K562 (cell line): ENCODE measurements at regions not wholly inside any gene's neighbourhood (a gene's known extent, or its start where the extent isn't known, plus 50 kb on each side); places are given as distances from the start of the nearest gene placed in this dataset.

Experiments used
- ATAC-seq: fragments of 200-7000 bp; cut with Tn5 transposase; 3 replicates; pipeline ENCODE4 v1.9.1; 2020; ENCODE audit warnings: moderate library complexity
- BruUV-seq: library from RNA; stranded (reverse); fragments of 400-500 nt; replicated peaks from 2 replicates; lab custom pipeline; 2021; lab: Mats Ljungman, UMichigan
- CTCF ChIA-PET: fragments of 300-600 bp; formaldehyde crosslinking; extraction: SDS; loops from one replicate; lab custom pipeline; 2021; ENCODE audit warnings: low intra/inter-chr PET ratio; lab: Yijun Ruan, JAX
- POLR2A ChIA-PET: fragments of 300-600, 350-650 bp; sonication (Branson Sonifier 250); formaldehyde crosslinking; extraction: SDS; loops from one replicate; lab custom pipeline; 2021; ENCODE audit warnings: antibody characterized with exemption, inconsistent platforms; lab: Yijun Ruan, JAX
- DNase-seq, 4 experiments: peaks; one replicate each; pipeline versions ENCODE4 v3.0.0 to v3.0.0-alpha.2; 2011 to 2018; ENCODE audit warnings: low spot score in 3 of 4, mixed read lengths in 3 of 4; ENCODE audit errors: extremely low read depth in 1 of 4
- FAIRE-seq: peaks from 2 replicates; lab custom pipeline; 2011; peaks lifted over from hg19 to GRCh38; lab: Jason Lieb, UNC
- H2AFZ ChIP-seq: 2 replicates; pipeline ENCODE4 v1.6.0; 2011; ENCODE audit warnings: low read depth, low read length, control low read depth, inconsistent platforms
- H3K27ac ChIP-seq: fragments of 200-600 bp; 3 replicates; pipeline ENCODE4 v1.8.0; 2011; ENCODE audit warnings: low read depth, mild to moderate bottlenecking, control low read depth, inconsistent platforms, low read length, moderate library complexity, mixed read lengths; ENCODE audit errors: extremely low read depth
- H3K27me3 ChIP-seq, 2 experiments: fragments of 300-600 bp in 1 of 2; 2 replicates in 1 of 2; 3 replicates in 1 of 2; pipeline versions ENCODE4 v1.6.0 to v1.8.0; 2011; ENCODE audit warnings: inconsistent platforms in 2 of 2, low read length in 2 of 2, mild to moderate bottlenecking in 1 of 2, mixed read lengths in 1 of 2, moderate library complexity in 1 of 2; ENCODE audit not compliant: control insufficient read depth in 2 of 2, insufficient read depth in 2 of 2
- H3K36me3 ChIP-seq: fragments of 300-600 bp; 3 replicates; pipeline ENCODE4 v1.8.0; 2011; ENCODE audit warnings: mild to moderate bottlenecking, low read length, inconsistent platforms; ENCODE audit not compliant: control insufficient read depth, insufficient read depth
- H3K4me1 ChIP-seq, 2 experiments: fragments of 200-600 bp in 1 of 2; replicated peaks in 1 of 2; 2 replicates in 1 of 2; 3 replicates in 1 of 2; pipeline versions ENCODE4 v1.5.1 to v1.8.0; 2011; ENCODE audit warnings: inconsistent platforms in 2 of 2, low read length in 2 of 2, mild to moderate bottlenecking in 1 of 2, mixed read lengths in 1 of 2, moderate library complexity in 1 of 2; ENCODE audit not compliant: control insufficient read depth in 2 of 2, insufficient read depth in 2 of 2
- H3K4me2 ChIP-seq: 2 replicates; pipeline ENCODE4 v1.6.1; 2011; ENCODE audit warnings: low read length, control low read depth, inconsistent platforms, mixed read lengths; ENCODE audit not compliant: insufficient read depth
- H3K4me3 ChIP-seq: fragments of 200-600 bp; sonication (generic), shearing (Covaris generic); 2 replicates; pipeline ENCODE4 v1.5.1; 2016; ENCODE audit warnings: control low read depth, inconsistent platforms
- H3K79me2 ChIP-seq: fragments of 200-600 bp; 3 replicates; pipeline ENCODE4 v1.8.0; 2011; ENCODE audit warnings: low read length, inconsistent platforms; ENCODE audit not compliant: control insufficient read depth, insufficient read depth
- H3K9ac ChIP-seq, 2 experiments: 2 replicates each; pipeline versions ENCODE4 v1.6.0 to v1.6.1; 2011; ENCODE audit warnings: low read depth in 2 of 2, low read length in 2 of 2, control low read depth in 1 of 2, inconsistent platforms in 1 of 2, mild to moderate bottlenecking in 1 of 2, mixed read lengths in 1 of 2; ENCODE audit not compliant: insufficient read depth in 1 of 2
- H3K9me1 ChIP-seq: one replicate; pipeline ENCODE4 v1.6.0; 2011; ENCODE audit warnings: inconsistent platforms, mild to moderate bottlenecking, low read length, moderate library complexity; ENCODE audit not compliant: control insufficient read depth, insufficient read depth
- H3K9me3 ChIP-seq: replicated peaks from 2 replicates; pipeline ENCODE4 v1.5.1; 2011; ENCODE audit warnings: low read depth, low read length, inconsistent platforms; ENCODE audit not compliant: control insufficient read depth, insufficient read depth
- H4K20me1 ChIP-seq: replicated peaks from 2 replicates; pipeline ENCODE4 v1.6.1; 2011; ENCODE audit warnings: low read length, inconsistent platforms, mixed read lengths; ENCODE audit not compliant: control insufficient read depth, insufficient read depth
- BCLAF1 ChIP-seq, 2 experiments: fragments of 450-650 bp in 1 of 2; IDR thresholded peaks; 2 replicates each; pipeline ENCODE4 v1.6.1; 2011 to 2017; ENCODE audit warnings: low read depth in 2 of 2, antibody characterized with exemption in 1 of 2, borderline replicate concordance in 1 of 2, low read length in 1 of 2, mild to moderate bottlenecking in 1 of 2, mixed read lengths in 1 of 2; ENCODE audit not compliant: control insufficient read depth in 1 of 2
- DLX4 ChIP-seq: fragments of 250-450 bp; sonication (Bioruptor Pico); IDR thresholded peaks from 2 replicates; pipeline ENCODE4 v1.6.1; 2021; ENCODE audit warnings: mild to moderate bottlenecking
- ELF2 ChIP-seq: fragments of 250-450 bp; sonication (Bioruptor Pico); IDR thresholded peaks from 2 replicates; pipeline ENCODE4 v1.5.0; 2021; ENCODE audit warnings: mild to moderate bottlenecking
- WGBS: fragments of 100-300 bp; shearing (Covaris generic); methylation state at CpG from one replicate; pipeline ENCODE4 v1.1.6; 2016; ENCODE audit warnings: low coverage, mixed read lengths; ENCODE audit not compliant: insufficient coverage; ENCODE audit errors: missing lambda C conversion rate; 5-methylcytosine and 5-hydroxymethylcytosine counted together
- in situ Hi-C: fragments of 300-500 bp; cut with MboI; formaldehyde crosslinking; loops from 4 replicates; pipeline ENCODE4 v1.15.0; 2018; ENCODE audit warnings: inconsistent platforms, mixed read lengths
- intact Hi-C: fragments of 100-400 bp; cut with micrococcal nuclease; formaldehyde crosslinking; loops from 2 replicates; pipeline ENCODE4 v1.14.2; 2022
- TF ChIP-seq, protein P1 (sequence below): fragments of 450-650 bp; formaldehyde crosslinking; conservative IDR thresholded peaks from 2 replicates; pipeline ENCODE4 v1.4.0; 2022; ENCODE audit warnings: mild to moderate bottlenecking, missing genetic modification characterization
- TF ChIP-seq, protein P2 (sequence below), 3 experiments: fragments of 200-800 bp in 1 of 3; fragments of 250-450 bp in 1 of 3; fragments of 450-650 bp in 1 of 3; sonication (Bioruptor Pico) in 1 of 3; sonication (Bioruptor generic) in 1 of 3; formaldehyde crosslinking in 1 of 3; IDR thresholded peaks; 2 replicates each; pipeline versions ENCODE4 v1.6.1 to v1.8.0; 2016 to 2022; ENCODE audit warnings: mild to moderate bottlenecking in 2 of 3, missing genetic modification characterization in 2 of 3, missing compliant biosample characterization in 1 of 3, moderate library complexity in 1 of 3

DNA sequence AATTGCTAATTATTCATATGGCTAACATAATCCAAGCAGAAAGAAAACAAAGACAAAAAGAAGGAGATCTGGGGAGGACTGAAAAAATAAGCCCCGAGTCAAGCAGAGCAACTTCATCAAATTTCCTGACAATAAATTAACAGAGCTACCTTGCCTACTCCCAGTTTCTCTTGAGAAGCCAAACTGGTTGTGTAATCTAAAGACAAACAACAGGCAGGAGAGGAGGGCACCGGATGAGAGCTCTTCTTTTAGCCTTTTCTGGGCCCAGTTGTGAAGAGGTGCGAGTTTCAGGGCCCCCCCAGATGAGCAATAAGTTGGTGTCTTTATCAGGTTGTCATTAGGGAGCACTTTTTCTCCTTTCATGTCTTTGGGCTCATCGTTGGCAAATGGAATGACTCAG is 197.1 kb upstream of the PCSK2 start (continued):
- TF ChIP-seq, protein P1, sequence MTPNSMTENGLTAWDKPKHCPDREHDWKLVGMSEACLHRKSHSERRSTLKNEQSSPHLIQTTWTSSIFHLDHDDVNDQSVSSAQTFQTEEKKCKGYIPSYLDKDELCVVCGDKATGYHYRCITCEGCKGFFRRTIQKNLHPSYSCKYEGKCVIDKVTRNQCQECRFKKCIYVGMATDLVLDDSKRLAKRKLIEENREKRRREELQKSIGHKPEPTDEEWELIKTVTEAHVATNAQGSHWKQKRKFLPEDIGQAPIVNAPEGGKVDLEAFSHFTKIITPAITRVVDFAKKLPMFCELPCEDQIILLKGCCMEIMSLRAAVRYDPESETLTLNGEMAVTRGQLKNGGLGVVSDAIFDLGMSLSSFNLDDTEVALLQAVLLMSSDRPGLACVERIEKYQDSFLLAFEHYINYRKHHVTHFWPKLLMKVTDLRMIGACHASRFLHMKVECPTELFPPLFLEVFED: no peak
- TF ChIP-seq, protein P2, sequence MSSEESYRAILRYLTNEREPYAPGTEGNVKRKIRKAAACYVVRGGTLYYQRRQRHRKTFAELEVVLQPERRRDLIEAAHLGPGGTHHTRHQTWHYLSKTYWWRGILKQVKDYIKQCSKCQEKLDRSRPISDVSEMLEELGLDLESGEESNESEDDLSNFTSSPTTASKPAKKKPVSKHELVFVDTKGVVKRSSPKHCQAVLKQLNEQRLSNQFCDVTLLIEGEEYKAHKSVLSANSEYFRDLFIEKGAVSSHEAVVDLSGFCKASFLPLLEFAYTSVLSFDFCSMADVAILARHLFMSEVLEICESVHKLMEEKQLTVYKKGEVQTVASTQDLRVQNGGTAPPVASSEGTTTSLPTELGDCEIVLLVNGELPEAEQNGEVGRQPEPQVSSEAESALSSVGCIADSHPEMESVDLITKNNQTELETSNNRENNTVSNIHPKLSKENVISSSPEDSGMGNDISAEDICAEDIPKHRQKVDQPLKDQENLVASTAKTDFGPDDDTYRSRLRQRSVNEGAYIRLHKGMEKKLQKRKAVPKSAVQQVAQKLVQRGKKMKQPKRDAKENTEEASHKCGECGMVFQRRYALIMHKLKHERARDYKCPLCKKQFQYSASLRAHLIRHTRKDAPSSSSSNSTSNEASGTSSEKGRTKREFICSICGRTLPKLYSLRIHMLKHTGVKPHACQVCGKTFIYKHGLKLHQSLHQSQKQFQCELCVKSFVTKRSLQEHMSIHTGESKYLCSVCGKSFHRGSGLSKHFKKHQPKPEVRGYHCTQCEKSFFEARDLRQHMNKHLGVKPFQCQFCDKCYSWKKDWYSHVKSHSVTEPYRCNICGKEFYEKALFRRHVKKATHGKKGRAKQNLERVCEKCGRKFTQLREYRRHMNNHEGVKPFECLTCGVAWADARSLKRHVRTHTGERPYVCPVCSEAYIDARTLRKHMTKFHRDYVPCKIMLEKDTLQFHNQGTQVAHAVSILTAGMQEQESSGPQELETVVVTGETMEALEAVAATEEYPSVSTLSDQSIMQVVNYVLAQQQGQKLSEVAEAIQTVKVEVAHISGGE (CRISPR knock-in tag; IDR thresholded peaks at IDR 0.05): no peak
- TF ChIP-seq, all 486 proteins: peak for 0

GRCh38 chr20:17036541-17036940 is 190.3 kb upstream of the PCSK2 start:
- no TSS peak for BruUV-seq
- in situ Hi-C loops (no loop called here), intact Hi-C loops (no loop called here)
- ATAC-seq: no peak
- TF ChIP-seq ELF2 (CRISPR knock-in tag) (no peak), BCLAF1 (IDR thresholded peaks at IDR 0.05; ENCODE audit: borderline replicate concordance in 1 of 2, control insufficient read depth in 1 of 2, low read depth in 2 of 2, low read length in 1 of 2) (no peak), DLX4 (CRISPR knock-in tag) (no peak)
- no peak for FAIRE-seq
- no peak for DNase-seq
- H4K20me1 ChIP-seq: no peaks in the 10 kb centered on the region
- WGBS: 0% methylated on average over 1 of the region's 1 CpG
- H2AFZ ChIP-seq: no peak overlapping the region
- H3K4me1 ChIP-seq: no peaks in the 10 kb centered on the region
- H3K27me3 ChIP-seq: no peaks in the 10 kb centered on the region
- no peaks in the 10 kb centered on the region for H3K36me3 ChIP-seq
- H3K4me2 ChIP-seq: no peak overlapping the region
- no peak overlapping the region for H3K4me3 ChIP-seq
- CTCF ChIA-PET: no interaction called here
- no peak overlapping the region for H3K27ac ChIP-seq
- H3K9ac ChIP-seq: no peak overlapping the region
- no peaks in the 10 kb centered on the region for H3K9me3 ChIP-seq
- H3K9me1 ChIP-seq: no peaks in the 10 kb centered on the region
- POLR2A ChIA-PET: no interaction called here
- no peaks in the 10 kb centered on the region for H3K79me2 ChIP-seq
